Neutrophil (primary cell): ENCODE measurements at regions not wholly inside any gene's neighbourhood (a gene's known extent, or its start where the extent isn't known, plus 50 kb on each side); places are given as distances from the start of the nearest gene placed in this dataset.

ENCODE experiments used
- H3K27ac ChIP-seq: fragments of 200-600 bp; sonication (generic); 2 replicates; pipeline ENCODE4 v1.5.1; 2016; ENCODE audit warnings: mild to moderate bottlenecking, moderate library complexity
- H3K27me3 ChIP-seq: fragments of 200-600 bp; sonication (generic); 2 replicates; pipeline ENCODE4 v1.6.0; 2016; ENCODE audit warnings: mild to moderate bottlenecking
- H3K36me3 ChIP-seq: fragments of 200-600 bp; sonication (generic); 2 replicates; pipeline ENCODE4 v1.5.1; 2017
- H3K4me1 ChIP-seq, 2 experiments: fragments of 200-600 bp in 1 of 2; sonication (generic) in 1 of 2; 1 replicate in 1 of 2; 2 replicates in 1 of 2; pipeline versions ENCODE4 v1.5.1 to v1.6.1; 2013 to 2016; ENCODE audit warnings: low read depth in 1 of 2, low read length in 1 of 2, mild to moderate bottlenecking in 1 of 2, moderate library complexity in 1 of 2; ENCODE audit not compliant: control insufficient read depth in 1 of 2, insufficient read depth in 1 of 2
- H3K4me3 ChIP-seq, 2 experiments: fragments of 200-600 bp in 1 of 2; sonication (generic) in 1 of 2; 1 replicate in 1 of 2; 2 replicates in 1 of 2; pipeline ENCODE4 v1.5.1; 2013 to 2016; ENCODE audit warnings: low read depth in 1 of 2, low read length in 1 of 2, mild to moderate bottlenecking in 1 of 2, moderate library complexity in 1 of 2
- H3K9me3 ChIP-seq: fragments of 200-600 bp; sonication (generic); 2 replicates; pipeline ENCODE4 v1.5.1; 2016
- TF ChIP-seq, protein P1 (sequence below): fragments of 200-600 bp; sonication (generic); IDR thresholded peaks from 2 replicates; pipeline ENCODE4 v1.5.1; 2016; ENCODE audit warnings: antibody characterized with exemption

DNA sequence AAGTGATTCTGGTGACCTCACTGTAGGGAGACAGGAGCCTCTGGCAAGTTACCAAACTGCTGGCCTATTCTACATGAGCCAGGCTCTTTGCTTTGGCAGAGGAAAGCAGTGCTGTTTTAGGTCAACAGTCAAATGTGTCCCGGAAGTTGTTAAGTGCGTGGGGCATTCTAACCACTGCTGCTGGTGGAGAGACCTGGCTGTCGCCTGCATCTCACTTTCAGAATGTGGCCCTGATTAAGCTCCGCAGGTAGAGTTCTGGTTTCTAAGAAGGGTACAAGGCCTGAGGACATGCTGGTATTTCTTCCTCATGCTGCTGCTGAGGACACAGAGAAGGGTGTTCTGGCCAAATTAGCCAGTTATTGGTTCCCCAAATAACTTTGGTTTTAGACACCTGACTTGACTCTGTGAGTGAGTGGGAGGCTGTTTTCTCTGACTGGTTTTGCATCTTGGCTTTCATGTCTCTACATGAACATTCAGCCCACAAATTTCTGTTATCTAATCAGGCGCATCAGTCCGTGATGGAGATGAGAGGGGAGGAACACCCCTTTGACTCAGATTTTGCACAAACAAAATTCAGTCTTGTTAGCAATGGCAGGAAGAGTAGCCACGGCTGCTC, 120.8 kb downstream of the LMO4 start:
- H3K4me3 ChIP-seq, result no peak overlapping the region
- no peaks in the 10 kb centered on the region for H3K27me3 ChIP-seq
- H3K36me3 ChIP-seq, result no peaks in the 10 kb centered on the region
- TF ChIP-seq, protein P1, sequence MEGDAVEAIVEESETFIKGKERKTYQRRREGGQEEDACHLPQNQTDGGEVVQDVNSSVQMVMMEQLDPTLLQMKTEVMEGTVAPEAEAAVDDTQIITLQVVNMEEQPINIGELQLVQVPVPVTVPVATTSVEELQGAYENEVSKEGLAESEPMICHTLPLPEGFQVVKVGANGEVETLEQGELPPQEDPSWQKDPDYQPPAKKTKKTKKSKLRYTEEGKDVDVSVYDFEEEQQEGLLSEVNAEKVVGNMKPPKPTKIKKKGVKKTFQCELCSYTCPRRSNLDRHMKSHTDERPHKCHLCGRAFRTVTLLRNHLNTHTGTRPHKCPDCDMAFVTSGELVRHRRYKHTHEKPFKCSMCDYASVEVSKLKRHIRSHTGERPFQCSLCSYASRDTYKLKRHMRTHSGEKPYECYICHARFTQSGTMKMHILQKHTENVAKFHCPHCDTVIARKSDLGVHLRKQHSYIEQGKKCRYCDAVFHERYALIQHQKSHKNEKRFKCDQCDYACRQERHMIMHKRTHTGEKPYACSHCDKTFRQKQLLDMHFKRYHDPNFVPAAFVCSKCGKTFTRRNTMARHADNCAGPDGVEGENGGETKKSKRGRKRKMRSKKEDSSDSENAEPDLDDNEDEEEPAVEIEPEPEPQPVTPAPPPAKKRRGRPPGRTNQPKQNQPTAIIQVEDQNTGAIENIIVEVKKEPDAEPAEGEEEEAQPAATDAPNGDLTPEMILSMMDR, result no peak
- no peaks in the 10 kb centered on the region for H3K4me1 ChIP-seq
- H3K9me3 ChIP-seq, result no peaks in the 10 kb centered on the region
- no peak overlapping the region for H3K27ac ChIP-seq

DNA sequence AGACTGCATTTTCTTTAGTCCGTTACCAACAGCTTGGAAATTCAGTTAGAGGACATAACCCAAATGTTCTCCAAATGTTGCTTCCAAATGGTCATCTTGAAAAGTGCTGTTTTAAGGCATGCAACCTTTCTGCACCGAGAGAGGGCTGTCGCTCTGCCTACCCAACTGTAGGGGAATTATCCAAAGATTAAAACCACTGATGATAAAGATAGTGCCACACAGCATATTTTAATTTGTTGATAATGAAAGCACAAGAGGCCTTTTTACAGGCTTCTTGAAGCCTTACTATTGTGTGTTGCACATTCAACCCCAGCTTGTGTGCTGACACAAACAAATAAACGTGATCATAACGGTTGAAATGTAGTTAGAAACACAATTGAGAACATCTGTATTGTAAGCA, 121.5 kb downstream of the LMO4 start:
- Histone ChIP-seq H3K4me1 (no peaks in the 10 kb centered on the region), H3K36me3 (no peaks in the 10 kb centered on the region), H3K4me3 (no peak overlapping the region), H3K27ac (no peak overlapping the region), H3K9me3 (no peaks in the 10 kb centered on the region), H3K27me3 (no peaks in the 10 kb centered on the region)
- TF ChIP-seq, protein P1, result no peak

DNA sequence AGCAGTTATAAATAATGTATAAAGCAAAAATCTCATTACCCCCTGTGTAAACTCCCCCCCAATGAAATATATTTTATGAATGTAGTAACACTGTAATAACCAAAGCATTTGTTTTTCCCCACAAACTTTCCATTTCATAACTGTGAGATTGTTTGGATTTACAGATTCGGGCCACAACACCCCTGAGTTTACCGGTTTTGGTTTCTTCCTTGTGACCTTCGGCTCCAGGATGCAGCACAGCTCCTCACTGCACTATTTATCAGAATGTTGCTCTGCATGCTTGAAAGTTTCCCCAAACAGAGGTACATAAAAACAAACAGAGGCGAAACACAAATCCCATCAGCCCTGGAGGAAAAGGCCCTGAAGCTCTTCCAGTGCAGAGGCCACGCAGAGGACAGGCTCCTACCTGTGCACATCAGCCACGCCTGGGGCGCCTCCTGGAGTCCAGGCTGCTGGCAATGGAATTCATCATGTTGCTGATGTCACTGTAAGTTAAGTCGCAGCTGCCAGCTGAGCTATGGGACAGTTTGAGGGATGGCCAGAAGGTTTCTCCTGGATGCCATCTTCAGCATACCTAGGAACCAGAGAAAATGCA, 122.0 kb downstream of the LMO4 start:
- no peak overlapping the region for H3K4me3 ChIP-seq
- no peaks in the 10 kb centered on the region for H3K4me1 ChIP-seq
- no peaks in the 10 kb centered on the region for H3K27me3 ChIP-seq
- TF ChIP-seq, protein P1, result no peak
- H3K36me3 ChIP-seq, result no peaks in the 10 kb centered on the region
- no peaks in the 10 kb centered on the region for H3K9me3 ChIP-seq
- no peak overlapping the region for H3K27ac ChIP-seq

DNA sequence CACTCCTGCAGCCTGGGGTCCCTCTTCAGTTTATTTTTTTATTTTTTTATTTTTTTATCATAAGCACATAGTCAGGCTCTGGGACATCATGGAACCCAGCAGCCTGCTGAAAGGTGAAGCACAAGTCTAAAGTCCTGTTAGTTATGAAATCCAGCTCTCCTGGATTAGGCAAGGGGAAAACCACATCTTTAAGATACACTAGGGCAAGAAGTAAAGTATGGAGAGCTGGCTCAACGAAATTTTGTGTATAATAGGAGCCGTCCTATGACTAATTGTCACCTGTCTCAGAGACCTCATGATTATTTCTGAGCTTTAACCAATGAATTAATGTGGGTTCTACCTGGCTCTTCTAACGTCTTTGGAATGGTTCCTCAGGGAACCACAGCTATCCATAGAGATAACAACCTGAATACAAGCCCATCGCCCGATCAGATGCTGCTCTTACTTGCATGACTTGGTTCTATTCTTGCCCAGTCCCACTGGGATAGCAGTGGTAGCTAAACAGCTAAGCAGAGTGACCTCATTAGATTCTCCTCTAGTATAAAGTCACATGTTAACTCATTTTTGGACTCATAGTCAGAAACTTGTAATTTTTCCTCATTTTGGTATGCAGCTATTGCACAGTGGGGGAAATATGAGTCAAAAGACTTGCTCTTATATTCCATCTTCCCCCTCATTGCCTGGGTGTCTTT, 122.7 kb downstream of the LMO4 start:
- Histone ChIP-seq H3K4me1 (no peaks in the 10 kb centered on the region), H3K27me3 (no peaks in the 10 kb centered on the region), H3K36me3 (no peaks in the 10 kb centered on the region), H3K27ac (no peak overlapping the region), H3K9me3 (no peaks in the 10 kb centered on the region), H3K4me3 (no peak overlapping the region)
- TF ChIP-seq, protein P1, result no peak

GRCh38 chr1:87452648-87453047, 124.0 kb downstream of the LMO4 start:
- no peak overlapping the region for H3K4me3 ChIP-seq

More at GRCh38 chr1:87452648-87453047, 124.0 kb downstream of the LMO4 start:
- H3K36me3 ChIP-seq, result no peaks in the 10 kb centered on the region
- H3K27ac ChIP-seq, result no peak overlapping the region
- H3K4me1 ChIP-seq, result no peaks in the 10 kb centered on the region
- no peaks in the 10 kb centered on the region for H3K9me3 ChIP-seq
- no peaks in the 10 kb centered on the region for H3K27me3 ChIP-seq
- TF ChIP-seq, protein P1, result no peak
